GM12878 (cell line): ENCODE measurements at regions not wholly inside any gene's neighbourhood (a gene's known extent, or its start where the extent isn't known, plus 50 kb on each side); places are given as distances from the start of the nearest gene placed in this dataset.

ENCODE experiments used
- ATAC-seq: fragments of 200-7000 bp; cut with Tn5 transposase; 3 replicates; pipeline ENCODE4 v1.9.1; 2020; ENCODE audit warnings: mild to moderate bottlenecking, moderate library complexity
- BruUV-seq: library from RNA; stranded (reverse); fragments of 400-500 nt; replicated peaks from 2 replicates; lab custom pipeline; 2021; lab: Mats Ljungman, UMichigan
- CTCF ChIA-PET: fragments of 300-600 bp; sonication (Branson Sonifier 250); formaldehyde crosslinking; extraction: SDS; loops from one replicate; lab custom pipeline; 2021; ENCODE audit warnings: inconsistent platforms; lab: Yijun Ruan, JAX
- POLR2A ChIA-PET: fragments of 350-600 bp; formaldehyde crosslinking; extraction: SDS; loops from one replicate; lab custom pipeline; 2021; ENCODE audit warnings: inconsistent platforms; lab: Charles Lee
- RAD21 ChIA-PET: fragments of 300-600 bp; sonication (Branson Sonifier 250); formaldehyde crosslinking; loops from one replicate; lab custom pipeline; 2023; ENCODE audit warnings: antibody characterized with exemption; ENCODE audit not compliant: unreplicated experiment; lab: Charles Lee
- SMC1A ChIA-PET: fragments of 300-600 bp; sonication (Branson Sonifier 250); formaldehyde crosslinking; loops from one replicate; lab custom pipeline; 2023; ENCODE audit not compliant: unreplicated experiment, uncharacterized antibody; lab: Charles Lee
- DNase-seq: peaks from one replicate; pipeline ENCODE4 v3.0.0-alpha.2; 2011; ENCODE audit warnings: low read depth, low spot score
- FAIRE-seq: peaks from 3 replicates; lab custom pipeline; 2011; peaks lifted over from hg19 to GRCh38; lab: Jason Lieb, UNC
- H2AFZ ChIP-seq: 2 replicates; pipeline ENCODE4 v1.6.0; 2011; ENCODE audit warnings: low read depth, low read length, control low read depth; ENCODE audit not compliant: control insufficient read depth
- H3K27ac ChIP-seq: 2 replicates; pipeline ENCODE4 v1.5.1; 2011; ENCODE audit warnings: control low read depth; ENCODE audit not compliant: control insufficient read depth, insufficient read depth
- H3K27me3 ChIP-seq, 2 experiments: replicated peaks in 1 of 2; 2 replicates each; pipeline versions ENCODE4 v1.6.0 to v1.6.1; 2011; ENCODE audit warnings: low read length in 1 of 2; ENCODE audit not compliant: control insufficient read depth in 2 of 2, insufficient read depth in 2 of 2
- H3K36me3 ChIP-seq, 2 experiments: 2 replicates each; pipeline ENCODE4 v1.5.1; 2011; ENCODE audit warnings: low read length in 1 of 2; ENCODE audit not compliant: control insufficient read depth in 2 of 2, insufficient read depth in 2 of 2
- H3K4me1 ChIP-seq: 2 replicates; pipeline ENCODE4 v1.6.1; 2011; ENCODE audit warnings: mild to moderate bottlenecking, low read length, moderate library complexity, mixed read lengths; ENCODE audit not compliant: control insufficient read depth, insufficient read depth
- H3K4me2 ChIP-seq: 2 replicates; pipeline ENCODE4 v1.6.0; 2011; ENCODE audit warnings: control low read depth; ENCODE audit not compliant: control insufficient read depth, insufficient read depth
- H3K4me3 ChIP-seq: fragments of 200-600 bp; sonication (generic); 2 replicates; pipeline ENCODE4 v1.5.1; 2016
- H3K79me2 ChIP-seq: 2 replicates; pipeline ENCODE4 v1.6.0; 2011; ENCODE audit warnings: low read length; ENCODE audit not compliant: control insufficient read depth, insufficient read depth
- H3K9ac ChIP-seq: 2 replicates; pipeline ENCODE4 v1.8.0; 2011; ENCODE audit warnings: low read length, control low read depth, mixed read lengths; ENCODE audit not compliant: control insufficient read depth, insufficient read depth
- H3K9me3 ChIP-seq: replicated peaks from 3 replicates; pipeline ENCODE4 v1.5.1; 2011; ENCODE audit warnings: mild to moderate bottlenecking, low read length; ENCODE audit not compliant: control insufficient read depth, insufficient read depth
- H4K20me1 ChIP-seq: 2 replicates; pipeline ENCODE4 v1.6.0; 2011; ENCODE audit not compliant: control insufficient read depth, insufficient read depth
- BCL11A ChIP-seq: IDR thresholded peaks from 2 replicates; pipeline ENCODE4 v1.6.1; 2011; ENCODE audit warnings: low read depth, low read length
- MTA3 ChIP-seq: IDR thresholded peaks from 2 replicates; pipeline ENCODE4 v1.6.1; 2012; ENCODE audit warnings: low read length, inconsistent platforms, borderline replicate concordance
- NFYB ChIP-seq: IDR thresholded peaks from 2 replicates; pipeline ENCODE4 v1.6.1; 2011; ENCODE audit warnings: low read depth, mild to moderate bottlenecking, low read length, improper control_type of control experiment, moderate library complexity; ENCODE audit not compliant: insufficient read depth
- RAD51 ChIP-seq: fragments of 450-650 bp; IDR thresholded peaks from 2 replicates; pipeline ENCODE4 v1.6.1; 2016; ENCODE audit warnings: moderate library complexity, mild to moderate bottlenecking, inconsistent platforms
- RUNX3 ChIP-seq: IDR thresholded peaks from 2 replicates; pipeline ENCODE4 v1.6.1; 2012; ENCODE audit warnings: low read length, inconsistent platforms
- WGBS: methylation state at CpG from one replicate; pipeline ENCODE4 v1.1.6; 2016; ENCODE audit warnings: low lambda C conversion rate; ENCODE audit not compliant: insufficient replicate concordance, insufficient coverage; ENCODE audit errors: missing lambda C conversion rate; 5-methylcytosine and 5-hydroxymethylcytosine counted together
- in situ Hi-C: fragments of 300-500 bp; cut with MboI; formaldehyde crosslinking; loops from 9 replicates; pipeline ENCODE4 v1.14.3; 2018; ENCODE audit warnings: mixed read lengths
- intact Hi-C: fragments of 100-400 bp; cut with micrococcal nuclease; formaldehyde crosslinking; loops from one replicate; pipeline ENCODE4 v1.14.2; 2022; ENCODE audit not compliant: unreplicated experiment

GRCh38 chr5:53817183-53817582 is 256.7 kb downstream of the NDUFS4 start:
- H3K4me1 ChIP-seq = peaks cover 17% of the 10 kb centered on the region

DNA sequence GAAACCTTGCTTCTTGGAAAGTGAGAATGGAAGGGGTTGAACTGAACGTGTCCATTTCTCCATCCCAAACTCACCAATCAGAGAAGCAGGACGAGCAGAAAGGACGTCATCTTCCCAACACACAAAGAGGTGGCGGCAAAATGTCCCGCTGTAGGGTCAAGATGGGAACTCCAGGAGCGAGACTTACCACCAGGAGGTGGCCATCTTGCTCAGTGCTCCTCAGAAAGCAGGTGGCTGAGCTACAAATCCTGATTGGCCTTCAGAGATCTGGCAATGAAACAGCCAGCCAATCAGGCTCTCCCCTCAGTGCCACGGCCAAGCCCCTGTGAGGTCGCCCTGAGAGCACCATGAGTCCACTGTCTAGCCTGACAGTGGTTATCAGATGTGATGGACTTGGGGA is 259.0 kb downstream of the NDUFS4 start:
- H3K4me3 ChIP-seq = no peak overlapping the region; the same call in 1 of the 2 replicates
- peaks cover 17% of the 10 kb centered on the region for H3K4me1 ChIP-seq
- no peak overlapping the region; the same call in none of the 2 replicates for H2AFZ ChIP-seq
- H3K27me3 ChIP-seq = no peaks in the 10 kb centered on the region
- H3K9ac ChIP-seq = no peak overlapping the region
- no peak for FAIRE-seq
- 70% methylated on average over 8 of the region's 8 CpGs for WGBS
- ChIA-PET SMC1A (interaction anchor here (0.6 to 1.5 kb wide), 2 partner anchors 33 to 57 kb away, joined by 3 read pairs; no protein-coding TSS in a partner anchor), RAD21 (no interaction called here), CTCF (interaction anchor here (0.8 kb wide), 1 partner anchor 410 kb away, joined by 3 read pairs; no protein-coding TSS in a partner anchor), POLR2A (interaction anchor here (0.5 kb wide), 1 partner anchor 36 kb away, joined by 3 read pairs; no protein-coding TSS in a partner anchor)
- no peaks in the 10 kb centered on the region for H3K36me3 ChIP-seq
- intact Hi-C loops = no loop called here
- H3K9me3 ChIP-seq = no peaks in the 10 kb centered on the region; the same call in 2 of the 3 replicates
- peak overlapping the region; percentile 24 for H3K4me2 ChIP-seq
- TF ChIP-seq NFYB (0 out of 2 replicates have a peak, but pooled peaks have one; percentile 22), RUNX3 (no peak)
- H3K27ac ChIP-seq = no peak overlapping the region
- in situ Hi-C loops = no loop called here
- no peaks in the 10 kb centered on the region for H3K79me2 ChIP-seq
- BruUV-seq = no TSS peak
- ATAC-seq = 0 out of 3 replicates have a peak, but pooled peaks have one; percentile 4
- H4K20me1 ChIP-seq = no peaks in the 10 kb centered on the region
- DNase-seq = no peak

More at GRCh38 chr5:53817183-53817582, 256.7 kb downstream of the NDUFS4 start:
- Histone ChIP-seq H3K27ac (no peak overlapping the region), H3K9me3 (no peaks in the 10 kb centered on the region; the same call in 2 of the 3 replicates), H3K36me3 (no peaks in the 10 kb centered on the region), H2AFZ (no peak overlapping the region), H3K4me2 (no peak overlapping the region), H4K20me1 (no peaks in the 10 kb centered on the region), H3K4me3 (no peak overlapping the region), H3K9ac (no peak overlapping the region), H3K27me3 (no peaks in the 10 kb centered on the region), H3K79me2 (no peaks in the 10 kb centered on the region)
- BruUV-seq = no TSS peak
- FAIRE-seq (no peak), DNase-seq (no peak), ATAC-seq (no peak)
- in situ Hi-C loops = no loop called here
- POLR2A ChIA-PET = no interaction called here
- intact Hi-C loops = no loop called here
- CTCF ChIA-PET = interaction anchor here (0.5 kb wide), 1 partner anchor 101 kb away, joined by 3 read pairs; no protein-coding TSS in a partner anchor
- SMC1A ChIA-PET = interaction anchor here (0.6 to 0.8 kb wide), 2 partner anchors 306 to 376 kb away, joined by 3 to 4 read pairs; no protein-coding TSS in a partner anchor
- TF ChIP-seq MTA3 (no peak), RAD51 (no peak), BCL11A (no peak)
- RAD21 ChIA-PET = interaction anchor here (0.5 kb wide), 1 partner anchor 411 kb away, joined by 4 read pairs; no protein-coding TSS in a partner anchor
